HG03064 (cell line): ENCODE measurements at regions not wholly inside any gene's neighbourhood (a gene's known extent, or its start where the extent isn't known, plus 50 kb on each side); places are given as distances from the start of the nearest gene placed in this dataset.
"Not testable (repeated sequence)": the region's sequence is repeated elsewhere in the genome, so short reads cannot be mapped to it uniquely, and the experiment has no call there.

Experiments used
- ATAC-seq: cut with Tn5 transposase; IDR thresholded peaks from one replicate; pipeline ENCODE4 v1.9.1; 2021; ENCODE audit warnings: low read depth; ENCODE audit not compliant: unreplicated experiment

GRCh38 chr3:164779816-164780215 is 298.5 kb downstream of the SI start:
- no peak for ATAC-seq

GRCh38 chr3:164752812-164753211 is 325.5 kb downstream of the SI start:
- no peak for ATAC-seq

- no peak for ATAC-seq
Observed at GRCh38 chr3:164748626-164749025, 329.7 kb downstream of the SI start.

- ATAC-seq: no peak
Observed at GRCh38 chr3:164741869-164742268, 336.4 kb downstream of the SI start.

- no peak for ATAC-seq
Observed at GRCh38 chr3:164737174-164737573, 341.1 kb downstream of the SI start.

GRCh38 chr3:164732166-164732565 is 346.1 kb downstream of the SI start:
- ATAC-seq: no peak

GRCh38 chr3:164730815-164731360 is 347.4 kb downstream of the SI start:
- ATAC-seq: no peak

- no peak for ATAC-seq
Observed at GRCh38 chr3:164723396-164723795, 354.9 kb downstream of the SI start.

GRCh38 chr3:164702808-164703207 is 375.5 kb downstream of the SI start:
- not testable (repeated sequence) for ATAC-seq

- no peak for ATAC-seq
Observed at GRCh38 chr3:164687902-164688301, 390.4 kb downstream of the SI start.

GRCh38 chr3:164687211-164687610 is 391.1 kb downstream of the SI start:
- ATAC-seq: no peak

GRCh38 chr3:164683489-164683888 is 394.8 kb downstream of the SI start:
- no peak for ATAC-seq

GRCh38 chr3:164679245-164679644 is 399.1 kb downstream of the SI start:
- no peak for ATAC-seq

GRCh38 chr3:164677317-164677716 is 401.0 kb downstream of the SI start:
- no peak for ATAC-seq

- ATAC-seq: no peak
Observed at GRCh38 chr3:164673738-164674137, 404.6 kb downstream of the SI start.

- ATAC-seq: no peak
Observed at GRCh38 chr3:164658125-164658524, 420.2 kb downstream of the SI start.

GRCh38 chr3:164657631-164658030 is 420.7 kb downstream of the SI start:
- ATAC-seq: no peak

- no peak for ATAC-seq
Observed at GRCh38 chr3:164655462-164655861, 422.8 kb downstream of the SI start.

- no peak for ATAC-seq
Observed at GRCh38 chr3:164641071-164641470, 437.2 kb downstream of the SI start.

GRCh38 chr3:164640591-164640990 is 437.7 kb downstream of the SI start:
- no peak for ATAC-seq

GRCh38 chr3:164620956-164621355 is 457.3 kb downstream of the SI start:
- no peak for ATAC-seq

GRCh38 chr3:164620423-164620822 is 457.9 kb downstream of the SI start:
- no peak for ATAC-seq

GRCh38 chr3:164612751-164613150 is 465.5 kb downstream of the SI start:
- no peak for ATAC-seq
